ENCODE measurements at regions not wholly inside any gene's neighbourhood (a gene's known extent, or its start where the extent isn't known, plus 50 kb on each side); places are given as distances from the start of the nearest gene placed in this dataset.

DNA sequence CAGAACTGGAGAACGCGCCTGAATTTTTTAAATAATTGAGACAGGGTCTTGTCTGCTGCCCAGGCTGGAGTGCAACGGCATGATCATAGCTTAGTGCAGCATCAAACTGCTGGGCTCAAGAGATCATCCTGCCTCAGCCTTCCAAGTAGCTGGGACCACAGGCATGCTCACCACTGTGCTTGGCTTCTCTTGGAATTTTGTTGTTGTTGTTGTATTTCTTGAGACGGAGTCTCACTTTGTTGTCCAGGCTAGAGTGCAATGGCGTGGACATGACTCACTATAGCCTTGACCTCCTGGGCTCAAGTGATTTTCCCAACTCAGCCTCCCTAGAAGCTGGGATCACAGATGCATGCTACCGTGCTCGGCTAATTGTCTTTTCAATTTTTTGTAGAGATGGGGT lies 58.4 kb upstream of the DAB2IP start:
- TF ChIP-seq BRCA1 (IDR thresholded peaks at IDR 0.05; ENCODE audit: low read depth, low read length) = no peak
- no peak for TF ChIP-seq RFX5 (IDR thresholded peaks at IDR 0.05; ENCODE audit: borderline replicate concordance, low read depth, low read length)
- no peak for TF ChIP-seq TEAD4 (IDR thresholded peaks at IDR 0.05; ENCODE audit: low read depth, low read length)
- TF ChIP-seq, protein P1, sequence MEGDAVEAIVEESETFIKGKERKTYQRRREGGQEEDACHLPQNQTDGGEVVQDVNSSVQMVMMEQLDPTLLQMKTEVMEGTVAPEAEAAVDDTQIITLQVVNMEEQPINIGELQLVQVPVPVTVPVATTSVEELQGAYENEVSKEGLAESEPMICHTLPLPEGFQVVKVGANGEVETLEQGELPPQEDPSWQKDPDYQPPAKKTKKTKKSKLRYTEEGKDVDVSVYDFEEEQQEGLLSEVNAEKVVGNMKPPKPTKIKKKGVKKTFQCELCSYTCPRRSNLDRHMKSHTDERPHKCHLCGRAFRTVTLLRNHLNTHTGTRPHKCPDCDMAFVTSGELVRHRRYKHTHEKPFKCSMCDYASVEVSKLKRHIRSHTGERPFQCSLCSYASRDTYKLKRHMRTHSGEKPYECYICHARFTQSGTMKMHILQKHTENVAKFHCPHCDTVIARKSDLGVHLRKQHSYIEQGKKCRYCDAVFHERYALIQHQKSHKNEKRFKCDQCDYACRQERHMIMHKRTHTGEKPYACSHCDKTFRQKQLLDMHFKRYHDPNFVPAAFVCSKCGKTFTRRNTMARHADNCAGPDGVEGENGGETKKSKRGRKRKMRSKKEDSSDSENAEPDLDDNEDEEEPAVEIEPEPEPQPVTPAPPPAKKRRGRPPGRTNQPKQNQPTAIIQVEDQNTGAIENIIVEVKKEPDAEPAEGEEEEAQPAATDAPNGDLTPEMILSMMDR (IDR thresholded peaks at IDR 0.05; ENCODE audit: control extremely low read depth in 1 of 3, insufficient read depth in 1 of 3, low read depth in 1 of 3, low read length in 3 of 3) = no peak
- no peak for TF ChIP-seq ZNF274 (IDR thresholded peaks at IDR 0.05; ENCODE audit: borderline replicate concordance, extremely low read depth, low read length)
- TF ChIP-seq, protein P2, sequence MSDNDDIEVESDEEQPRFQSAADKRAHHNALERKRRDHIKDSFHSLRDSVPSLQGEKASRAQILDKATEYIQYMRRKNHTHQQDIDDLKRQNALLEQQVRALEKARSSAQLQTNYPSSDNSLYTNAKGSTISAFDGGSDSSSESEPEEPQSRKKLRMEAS (IDR thresholded peaks at IDR 0.05) = no peak
- TF ChIP-seq TAF7 (optimal IDR thresholded peaks at IDR 0.05; ENCODE audit: borderline replicate concordance, low read depth, low read length) = no peak
- no peak for TF ChIP-seq POLR2AphosphoS5 (IDR thresholded peaks at IDR 0.05; ENCODE audit: low read depth, low read length)
- TF ChIP-seq CBX5 (IDR thresholded peaks at IDR 0.05; ENCODE audit: low read depth, low read length) = no peak
- TF ChIP-seq EZH2 (IDR thresholded peaks at IDR 0.05; ENCODE audit: low read depth, low read length, severe bottlenecking) = no peak
